HG03460 (cell line): ENCODE measurements at regions not wholly inside any gene's neighbourhood (a gene's known extent, or its start where the extent isn't known, plus 50 kb on each side); places are given as distances from the start of the nearest gene placed in this dataset.
A peak's percentile ranks its signal among the peaks of the same experiment; 100 is the strongest.

Experiments used
- ATAC-seq: cut with Tn5 transposase; IDR thresholded peaks from one replicate; pipeline ENCODE4 v1.9.1; 2021; ENCODE audit not compliant: unreplicated experiment

GRCh38 chr5:84606784-84607183 lies 222.1 kb upstream of the EDIL3 start:
- no peak for ATAC-seq

- no peak for ATAC-seq
Observed at GRCh38 chr5:84605241-84605640, 220.6 kb upstream of the EDIL3 start.

GRCh38 chr5:84603568-84604185 lies 219.0 kb upstream of the EDIL3 start:
- ATAC-seq, result no peak

- ATAC-seq, result peak; percentile 61
Observed at GRCh38 chr5:84602371-84602771, 217.7 kb upstream of the EDIL3 start.

DNA sequence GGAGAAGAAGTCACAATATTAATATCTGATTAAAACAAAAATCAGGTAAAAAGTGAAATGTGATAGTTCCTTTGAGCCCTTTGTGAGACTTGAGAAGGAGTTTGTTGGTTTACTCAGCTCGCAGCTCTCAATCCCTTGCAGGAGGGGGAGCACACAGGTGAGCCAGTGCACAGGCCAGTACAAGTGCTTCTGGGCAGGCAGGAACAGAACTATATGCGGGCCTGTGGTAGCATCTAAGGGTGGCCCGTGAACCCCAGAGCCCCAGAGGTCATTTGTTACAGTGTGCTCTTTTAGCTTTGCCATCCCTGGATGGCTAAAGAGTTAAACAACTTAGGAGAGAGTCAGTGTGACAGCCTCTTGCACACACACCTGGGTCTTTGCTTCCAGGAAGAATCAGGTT lies 215.3 kb upstream of the EDIL3 start:
- ATAC-seq, result no peak

- no peak for ATAC-seq
Observed at GRCh38 chr5:84597904-84598303, 213.2 kb upstream of the EDIL3 start.

- no peak for ATAC-seq
Observed at GRCh38 chr5:84590629-84591028, 205.9 kb upstream of the EDIL3 start.

DNA sequence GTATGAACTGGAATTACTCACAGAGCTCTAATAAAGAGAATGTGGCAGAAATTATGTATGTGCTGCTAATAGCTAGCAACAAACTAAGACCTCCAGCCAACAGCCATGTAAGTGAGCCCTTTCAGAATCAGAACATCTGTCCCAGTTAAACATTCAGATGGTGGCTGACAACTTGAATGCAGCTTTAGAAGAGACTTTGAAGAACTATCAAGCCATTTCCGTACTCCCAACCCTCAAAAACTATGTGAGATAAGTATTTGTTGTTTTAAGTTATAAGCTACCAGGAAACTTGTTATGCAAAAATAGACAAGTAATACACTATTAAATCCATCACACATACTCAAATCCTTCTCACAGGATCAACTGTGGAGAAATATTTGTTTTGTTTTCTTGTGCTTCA lies 205.2 kb upstream of the EDIL3 start:
- no peak for ATAC-seq

DNA sequence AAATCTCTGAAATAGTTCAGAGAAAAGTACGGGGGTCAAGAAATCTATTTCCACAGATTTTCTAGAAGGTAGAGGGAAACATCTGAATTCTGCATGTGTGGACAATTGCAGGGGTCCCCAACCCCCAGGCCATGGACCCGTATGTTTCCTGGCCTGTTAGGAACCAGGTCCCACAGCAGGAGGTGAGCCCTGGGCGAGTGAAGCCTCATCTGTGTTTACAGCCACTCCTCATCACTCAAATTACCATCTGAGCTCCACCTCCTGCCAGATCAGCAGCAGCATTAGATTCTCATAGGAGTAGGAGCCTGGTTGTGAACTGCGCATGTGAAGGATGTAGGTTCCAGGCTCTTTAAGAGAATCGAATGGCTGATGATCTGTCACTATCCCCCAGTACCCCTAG lies 200.5 kb upstream of the EDIL3 start:
- no peak for ATAC-seq

- ATAC-seq, result no peak
Observed at GRCh38 chr5:84578226-84578625, 193.5 kb upstream of the EDIL3 start.

DNA sequence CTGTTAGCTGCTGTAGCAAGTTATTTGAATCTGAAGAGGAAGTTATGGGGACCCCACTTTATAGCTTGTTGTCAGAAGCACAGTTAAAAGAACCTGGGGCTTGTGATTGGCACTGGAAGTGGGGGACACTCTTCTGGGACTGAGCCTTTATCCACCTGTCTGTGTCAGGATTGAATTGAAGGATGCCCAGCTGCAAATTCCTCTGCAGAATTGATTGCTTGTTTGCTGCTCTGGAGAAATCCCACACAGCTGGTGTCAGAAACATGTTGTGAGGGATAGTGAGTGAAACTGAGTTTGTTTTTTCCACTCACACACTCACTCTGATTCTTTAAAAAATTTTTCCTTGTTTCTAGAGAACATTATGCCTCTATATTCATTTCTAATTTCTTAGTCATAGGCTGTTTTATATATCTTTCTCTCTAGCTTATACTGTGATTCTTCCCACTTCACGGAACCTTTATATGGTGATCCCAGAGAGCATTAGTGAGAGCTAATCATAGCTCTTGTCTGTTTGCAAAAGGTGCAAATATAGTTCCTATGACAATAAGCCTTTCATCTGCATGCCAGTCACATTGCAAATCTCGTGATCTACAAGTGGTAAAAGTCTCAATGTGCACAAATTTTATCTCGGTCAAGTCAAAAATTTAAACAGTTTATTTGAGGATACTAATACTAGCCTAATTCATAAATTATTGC lies 188.5 kb upstream of the EDIL3 start:
- ATAC-seq, result no peak

DNA sequence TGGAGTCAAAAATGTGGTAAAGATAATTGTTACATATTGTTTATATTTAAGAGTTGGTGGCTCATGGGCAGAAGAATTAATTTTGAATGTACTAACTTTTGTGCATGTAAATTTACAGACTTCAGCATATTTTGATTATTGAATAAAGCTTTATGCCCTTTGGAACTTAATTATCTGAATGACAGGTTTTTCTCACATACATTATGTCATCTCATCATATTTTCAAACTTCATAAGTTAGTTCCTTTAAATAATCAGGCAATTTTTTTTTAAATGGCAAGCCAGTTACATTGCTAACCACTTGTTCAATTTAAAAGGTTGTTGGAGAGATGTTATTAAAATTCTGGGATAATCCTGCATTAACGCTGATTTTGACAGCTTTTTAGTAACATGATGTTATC lies 184.6 kb upstream of the EDIL3 start:
- no peak for ATAC-seq

DNA sequence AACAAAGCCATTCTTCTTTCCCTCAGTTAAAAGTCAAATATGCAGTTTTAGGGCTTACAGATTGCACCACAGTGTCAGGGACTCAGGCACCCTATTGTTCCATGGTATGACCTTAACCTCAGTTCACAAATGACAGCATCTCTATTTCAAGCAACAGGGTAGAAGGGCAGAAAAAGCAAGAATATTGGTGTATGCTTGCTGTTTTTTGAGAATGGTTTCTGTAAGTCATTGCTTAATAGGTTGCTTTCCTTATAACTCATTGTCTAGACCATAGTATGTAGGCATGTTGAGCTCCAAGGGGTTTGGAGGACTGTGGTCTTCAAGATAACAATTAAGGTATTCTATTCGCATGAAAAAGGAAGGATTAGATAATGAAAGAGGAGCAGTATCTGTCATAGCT lies 183.5 kb upstream of the EDIL3 start:
- no peak for ATAC-seq

DNA sequence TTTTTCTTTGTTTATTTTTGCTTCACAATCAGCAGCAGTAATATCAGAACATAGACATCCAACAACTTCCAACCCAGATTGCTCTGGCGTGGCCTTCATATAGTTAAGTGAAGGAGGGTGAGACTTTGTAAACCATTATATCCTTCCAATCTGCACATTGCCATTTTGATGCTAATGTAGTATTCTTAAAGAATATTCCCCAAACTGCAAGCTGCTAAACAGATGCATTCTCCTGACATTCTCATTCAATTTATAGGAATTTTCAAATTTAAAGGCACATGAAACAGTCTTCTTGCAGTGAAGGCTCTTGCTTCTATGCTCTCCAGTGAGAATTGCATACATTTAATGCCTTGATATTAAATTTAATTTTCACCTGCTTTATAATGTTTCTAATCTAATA lies 181.2 kb upstream of the EDIL3 start:
- no peak for ATAC-seq

DNA sequence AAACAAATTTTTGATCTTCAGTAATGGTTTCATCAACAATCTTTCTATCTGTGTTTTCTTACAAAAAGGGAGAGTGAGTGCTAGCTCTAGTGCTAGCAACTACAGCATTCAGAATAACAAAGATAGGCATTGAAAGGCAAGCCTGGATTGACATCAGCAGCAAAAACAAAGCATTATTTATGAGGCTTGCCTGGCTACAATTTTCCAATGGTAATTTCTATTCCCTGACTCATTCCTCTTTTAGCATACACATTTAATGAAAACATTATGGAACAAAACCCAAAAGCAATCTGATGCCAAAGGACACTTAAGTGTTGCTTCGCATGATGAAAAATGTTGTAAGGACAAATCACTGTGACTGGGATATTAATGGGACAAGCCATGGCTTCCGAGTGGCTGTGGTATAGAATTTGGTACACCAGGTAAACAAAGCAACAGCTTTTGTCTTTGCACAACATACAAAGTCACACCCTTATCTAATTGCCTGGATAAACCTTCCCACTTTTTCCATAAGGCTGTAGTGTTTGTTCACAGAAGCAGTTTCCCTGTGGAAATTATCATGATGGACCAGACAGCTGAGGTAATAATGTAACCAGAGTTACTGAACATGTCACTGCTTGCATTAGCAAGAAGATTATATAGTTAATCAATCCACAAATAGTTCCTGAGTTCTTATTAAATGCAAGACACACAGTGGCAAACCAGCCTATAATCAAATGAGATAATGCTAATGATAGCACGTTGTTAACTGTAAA lies 179.8 kb upstream of the EDIL3 start:
- no peak for ATAC-seq

- no peak for ATAC-seq
Observed at GRCh38 chr5:84550222-84550621, 165.5 kb upstream of the EDIL3 start.

- no peak for ATAC-seq
Observed at GRCh38 chr5:84549054-84549453, 164.4 kb upstream of the EDIL3 start.

DNA sequence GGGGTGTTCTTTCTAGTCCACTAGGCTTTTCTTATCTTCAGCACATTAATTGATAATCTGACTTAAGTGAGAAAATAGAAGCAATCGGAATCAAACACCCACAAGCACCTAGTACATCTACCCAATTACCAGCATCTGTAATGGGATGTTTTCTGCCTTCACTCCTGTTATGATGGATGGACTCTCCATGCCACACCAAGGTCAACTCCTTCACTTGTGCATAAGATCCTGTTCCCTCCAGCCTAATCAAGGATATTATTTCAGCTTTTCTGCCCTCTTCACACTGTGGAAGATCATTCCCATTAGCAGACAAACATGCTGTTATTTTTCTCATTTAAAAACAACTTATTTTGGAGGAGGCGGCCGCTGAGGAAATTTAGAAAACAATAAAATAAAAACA lies 162.0 kb upstream of the EDIL3 start:
- ATAC-seq, result no peak

GRCh38 chr5:84536797-84537196 lies 152.1 kb upstream of the EDIL3 start:
- ATAC-seq, result no peak

DNA sequence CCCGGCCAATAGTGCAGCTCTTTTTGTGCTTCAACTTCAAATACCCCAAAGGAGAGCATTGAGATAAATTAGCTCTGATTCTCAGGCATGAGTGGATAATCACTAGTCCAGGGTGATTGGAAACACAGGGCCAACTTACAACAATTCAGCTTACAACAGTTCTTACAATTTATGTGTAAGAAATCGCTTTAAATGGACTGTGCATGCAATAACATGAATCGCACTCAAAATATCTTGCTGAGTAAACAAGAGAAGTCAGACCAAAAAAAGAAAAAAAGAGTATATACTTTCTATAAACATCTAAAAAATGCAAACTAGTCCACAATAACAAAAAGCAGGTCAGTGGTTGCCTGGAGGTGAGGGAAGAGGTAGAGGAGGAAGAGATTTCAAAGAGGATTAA lies 150.6 kb upstream of the EDIL3 start:
- no peak for ATAC-seq

DNA sequence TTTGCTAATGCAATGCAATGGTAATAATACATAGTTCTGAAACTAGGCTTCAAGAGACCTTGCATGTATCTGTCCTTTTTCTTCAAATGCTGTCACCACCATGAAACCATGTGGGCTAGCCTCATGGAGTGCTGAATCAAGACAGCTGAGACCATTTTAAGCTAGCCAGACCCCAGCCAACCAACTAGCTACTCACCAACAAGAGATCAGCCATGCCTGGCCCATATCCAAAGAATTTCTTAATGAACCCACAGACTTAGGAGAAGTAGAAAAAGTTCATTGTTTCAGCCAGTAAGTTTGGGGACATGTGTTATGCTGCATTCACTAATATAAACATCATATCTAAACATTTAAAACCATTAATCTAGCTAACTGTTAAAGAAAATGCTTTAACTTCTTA lies 139.8 kb upstream of the EDIL3 start:
- no peak for ATAC-seq

- ATAC-seq, result no peak
Observed at GRCh38 chr5:84518862-84519261, 134.2 kb upstream of the EDIL3 start.
